Femur (tissue), 1 donor: ENCODE measurements at regions not wholly inside any gene's neighbourhood (a gene's known extent, or its start where the extent isn't known, plus 50 kb on each side); places are given as distances from the start of the nearest gene placed in this dataset.
"Not testable (repeated sequence)": the region's sequence is repeated elsewhere in the genome, so short reads cannot be mapped to it uniquely, and the experiment has no call there.

Source experiments
- DNase-seq: peaks from one replicate; pipeline ENCODE4 v3.0.0-alpha.2; 2017

DNA sequence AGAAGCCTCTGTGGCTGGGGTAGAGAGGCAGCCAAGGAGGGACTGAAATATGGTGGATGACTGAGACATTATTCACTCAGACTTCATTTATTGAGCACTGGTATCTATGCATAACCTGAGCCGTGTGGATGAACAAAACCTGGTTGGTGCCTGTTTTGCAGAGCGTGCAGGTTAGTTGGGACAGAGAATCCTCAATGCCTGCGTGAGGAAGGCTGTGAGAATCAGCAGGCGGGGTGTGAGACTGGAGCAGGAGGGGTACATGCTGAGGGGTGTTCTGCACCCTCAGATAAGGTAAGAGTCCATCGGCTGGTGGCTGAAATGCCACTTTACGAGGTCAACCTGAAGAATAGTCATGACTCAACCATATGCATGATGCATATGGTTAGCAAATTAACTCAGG lies 271.6 kb downstream of the MED10 start:
- no peak for DNase-seq

DNA sequence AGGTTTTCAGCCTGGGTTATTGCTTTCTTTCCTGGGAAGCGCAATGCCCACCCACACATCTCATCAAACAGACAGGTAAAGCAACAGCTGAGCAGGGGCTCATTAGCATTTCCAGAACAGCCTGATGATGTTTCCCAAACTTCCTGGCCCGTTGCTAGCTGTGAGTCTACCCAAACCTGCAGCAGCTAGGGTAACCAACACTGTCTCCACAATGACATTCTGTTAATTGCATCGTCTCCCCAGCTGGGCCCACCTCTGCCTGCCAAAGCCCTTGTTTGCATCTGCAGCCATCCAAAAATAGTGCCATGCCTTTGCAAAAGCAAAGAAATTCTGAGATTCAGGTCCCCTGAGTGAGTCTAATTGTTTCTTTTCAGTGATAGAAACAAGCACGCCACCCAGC lies 273.0 kb downstream of the MED10 start:
- no peak for DNase-seq

- DNase-seq: no peak
Observed at GRCh38 chr5:6096101-6096500, 282.2 kb downstream of the MED10 start.

DNA sequence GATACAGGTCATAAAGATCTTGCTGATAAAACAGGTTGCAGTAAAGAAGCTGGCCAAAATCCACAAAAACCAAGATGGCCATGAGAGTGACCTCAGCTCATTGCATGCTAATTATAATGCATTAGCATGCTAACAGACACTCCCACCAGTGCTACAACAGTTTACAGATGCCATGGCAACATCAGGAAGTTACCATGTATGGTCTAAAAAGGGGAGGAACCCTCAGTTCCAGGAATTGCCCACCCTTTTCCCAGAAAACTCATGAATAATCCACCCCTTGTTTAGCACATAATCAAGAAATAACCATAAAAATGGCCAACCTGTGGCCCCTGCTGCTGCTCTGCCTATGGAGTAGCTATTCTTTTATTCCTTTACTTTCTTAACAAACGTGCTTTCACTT lies 284.2 kb downstream of the MED10 start:
- not testable (repeated sequence) for DNase-seq

DNA sequence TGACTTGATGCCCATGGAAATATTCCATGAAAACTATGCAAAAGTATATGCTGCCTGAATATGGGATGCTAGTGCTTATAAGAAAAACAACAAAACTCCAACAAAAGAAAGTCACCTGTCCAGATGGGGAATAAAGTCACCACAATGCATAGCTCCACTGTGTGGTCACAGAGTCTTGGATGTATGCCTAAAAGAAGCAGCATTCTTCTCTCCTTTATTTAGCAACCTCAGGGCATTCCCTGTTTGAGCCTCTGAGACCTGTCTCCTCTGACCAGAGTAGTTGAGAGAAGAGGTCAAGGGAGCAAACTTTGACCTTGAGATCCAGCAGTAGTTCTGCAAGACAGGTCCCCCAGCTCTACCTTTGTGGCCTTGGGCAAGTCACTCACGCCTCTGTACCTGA lies 287.5 kb downstream of the MED10 start:
- no peak for DNase-seq

DNA sequence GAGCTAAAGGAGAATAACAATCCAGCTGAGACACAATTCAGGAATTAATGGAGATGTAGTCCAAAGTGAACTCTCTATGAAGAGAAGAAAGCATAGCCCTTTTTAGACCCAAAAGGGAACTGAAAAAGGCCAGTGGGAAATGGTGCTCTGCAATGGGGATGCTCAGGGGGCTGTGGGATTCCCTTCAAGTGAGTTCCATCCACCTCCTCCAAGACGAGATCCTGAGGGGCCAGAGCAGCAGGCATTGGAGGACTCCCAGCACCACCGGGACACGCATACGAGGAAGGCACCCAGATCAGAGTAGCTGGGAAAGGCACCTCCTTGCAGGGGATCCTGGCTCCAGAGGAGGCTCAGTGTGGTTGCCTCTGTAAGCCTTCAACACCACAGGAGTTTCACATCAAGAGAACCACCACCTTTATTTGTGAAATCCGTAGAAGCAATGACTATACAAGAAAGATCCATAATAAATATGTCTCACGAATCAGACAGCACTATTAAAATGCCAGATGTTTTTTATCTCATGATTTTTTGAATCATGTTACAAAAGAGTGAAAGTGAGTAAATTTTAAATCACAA lies 288.2 kb downstream of the MED10 start:
- DNase-seq: no peak

GRCh38 chr5:6088706-6089105 lies 289.6 kb downstream of the MED10 start:
- no peak for DNase-seq

GRCh38 chr5:6087576-6087975 lies 290.8 kb downstream of the MED10 start:
- DNase-seq: no peak

DNA sequence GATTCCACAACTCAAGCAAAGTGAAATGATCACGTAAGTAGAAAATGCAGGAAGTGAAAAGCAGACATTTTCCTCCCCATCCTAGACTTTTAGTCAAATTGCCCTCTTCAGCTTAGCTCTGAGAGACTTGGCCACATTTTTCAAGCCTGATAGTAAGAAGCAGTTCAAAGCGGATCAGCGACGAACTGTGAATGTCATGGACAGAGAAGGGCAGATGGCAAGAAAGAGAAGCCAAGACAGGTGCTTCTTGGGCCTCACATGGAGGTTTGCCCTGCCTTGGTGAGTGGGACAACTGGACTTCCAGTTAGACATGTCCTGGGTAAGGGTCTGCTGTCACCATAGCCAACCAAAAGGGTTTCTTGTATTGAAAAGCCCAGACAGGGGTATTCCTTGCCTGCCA lies 291.5 kb downstream of the MED10 start:
- no peak for DNase-seq

- no peak for DNase-seq
Observed at GRCh38 chr5:6085341-6085860, 292.9 kb downstream of the MED10 start.

DNA sequence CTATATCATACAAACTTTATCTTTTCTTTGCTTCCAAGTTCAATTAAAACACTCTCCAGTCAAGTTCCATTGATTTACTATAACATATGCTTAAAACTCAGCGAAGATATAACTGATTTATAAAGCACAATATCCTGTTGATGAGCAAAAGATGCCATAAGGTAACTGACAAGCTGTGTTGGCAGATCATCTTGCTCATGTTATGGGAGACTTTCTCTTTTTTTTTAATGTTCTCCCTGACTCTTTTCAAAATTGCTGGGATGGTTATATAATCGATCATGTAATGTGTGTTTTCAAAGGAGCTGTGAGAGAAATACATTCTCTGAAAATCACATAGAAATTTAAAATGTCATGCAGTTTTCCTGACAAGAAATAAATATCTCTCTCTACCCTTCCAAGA lies 293.5 kb downstream of the MED10 start:
- DNase-seq: no peak

DNA sequence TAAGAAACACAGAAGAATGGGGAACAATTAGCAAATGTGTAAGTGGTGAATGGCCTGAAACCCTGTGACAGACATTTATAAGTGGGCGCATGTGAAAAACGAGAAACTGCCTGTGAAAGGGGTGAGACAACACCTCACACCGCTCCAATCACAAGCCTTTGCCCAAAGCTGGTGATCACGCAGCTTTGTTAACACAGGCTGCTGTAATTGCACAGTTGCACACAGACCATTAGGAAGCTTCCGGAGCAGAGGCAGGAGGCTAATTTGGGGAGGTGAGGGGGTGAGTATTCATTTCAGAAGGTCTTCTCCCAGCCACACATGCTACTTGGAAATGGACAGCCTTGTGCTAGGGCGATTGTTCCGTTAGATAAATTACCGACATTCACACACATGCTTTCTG lies 294.0 kb downstream of the MED10 start:
- no peak for DNase-seq

GRCh38 chr5:6083311-6083978 lies 294.9 kb downstream of the MED10 start:
- no peak for DNase-seq

DNA sequence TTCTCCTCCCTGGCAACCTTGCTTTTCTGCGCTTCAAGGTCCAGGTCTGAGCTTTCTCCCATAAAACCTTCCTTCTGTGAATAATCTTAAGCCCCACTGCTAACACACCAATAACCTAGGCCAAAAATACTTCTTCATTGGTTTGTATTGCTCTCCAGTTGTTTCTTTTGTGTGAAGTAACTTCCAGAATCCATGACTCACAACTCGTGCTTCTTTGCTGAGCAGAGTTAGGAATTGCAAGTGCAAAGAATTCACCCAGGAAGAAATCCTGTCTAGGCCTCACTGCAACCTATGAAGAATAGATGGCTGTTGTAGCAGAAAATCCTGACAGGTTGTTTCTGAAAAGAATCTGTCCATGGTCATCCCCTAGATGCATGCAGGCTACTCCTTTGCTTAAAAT lies 295.7 kb downstream of the MED10 start:
- no peak for DNase-seq

GRCh38 chr5:6081727-6082210 lies 296.6 kb downstream of the MED10 start:
- no peak for DNase-seq

DNA sequence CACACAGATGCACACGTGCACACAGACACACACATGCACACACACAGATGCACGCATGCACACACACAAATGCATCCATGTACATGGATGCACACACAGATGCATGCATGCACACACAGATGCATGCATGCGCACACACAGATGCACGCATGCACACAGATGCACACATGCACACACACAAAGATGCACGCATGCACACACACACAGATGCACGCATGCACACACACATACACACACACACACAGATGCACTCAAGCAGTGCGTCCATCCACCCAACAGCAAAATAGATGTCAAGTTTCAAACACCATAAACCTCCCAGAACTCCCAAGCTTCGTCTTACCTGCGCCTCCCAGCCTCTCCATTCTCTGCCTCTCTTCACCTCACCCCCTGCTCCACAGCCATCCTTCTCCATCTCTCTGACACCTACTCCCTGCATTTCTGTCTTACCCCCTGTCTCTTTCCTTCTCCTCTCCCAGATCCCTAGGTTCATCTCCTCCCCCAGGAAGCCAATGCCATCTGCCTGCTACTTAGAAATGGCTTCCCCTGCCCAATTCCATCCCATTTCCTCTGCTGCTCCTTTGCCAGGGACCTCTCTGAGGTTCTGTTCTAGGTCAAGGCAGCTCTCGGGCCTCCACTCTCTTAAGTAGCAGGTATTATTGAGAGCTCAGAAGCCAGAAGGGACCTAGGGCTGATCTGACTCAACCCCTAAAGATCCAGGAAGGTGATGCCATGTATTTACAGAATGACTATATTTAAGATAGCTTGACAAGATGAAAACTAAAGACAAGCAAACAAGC lies 297.2 kb downstream of the MED10 start:
- no peak for DNase-seq

GRCh38 chr5:6080436-6080835 lies 297.9 kb downstream of the MED10 start:
- DNase-seq: no peak

- no peak for DNase-seq
Observed at GRCh38 chr5:6078881-6079280, 299.5 kb downstream of the MED10 start.

DNA sequence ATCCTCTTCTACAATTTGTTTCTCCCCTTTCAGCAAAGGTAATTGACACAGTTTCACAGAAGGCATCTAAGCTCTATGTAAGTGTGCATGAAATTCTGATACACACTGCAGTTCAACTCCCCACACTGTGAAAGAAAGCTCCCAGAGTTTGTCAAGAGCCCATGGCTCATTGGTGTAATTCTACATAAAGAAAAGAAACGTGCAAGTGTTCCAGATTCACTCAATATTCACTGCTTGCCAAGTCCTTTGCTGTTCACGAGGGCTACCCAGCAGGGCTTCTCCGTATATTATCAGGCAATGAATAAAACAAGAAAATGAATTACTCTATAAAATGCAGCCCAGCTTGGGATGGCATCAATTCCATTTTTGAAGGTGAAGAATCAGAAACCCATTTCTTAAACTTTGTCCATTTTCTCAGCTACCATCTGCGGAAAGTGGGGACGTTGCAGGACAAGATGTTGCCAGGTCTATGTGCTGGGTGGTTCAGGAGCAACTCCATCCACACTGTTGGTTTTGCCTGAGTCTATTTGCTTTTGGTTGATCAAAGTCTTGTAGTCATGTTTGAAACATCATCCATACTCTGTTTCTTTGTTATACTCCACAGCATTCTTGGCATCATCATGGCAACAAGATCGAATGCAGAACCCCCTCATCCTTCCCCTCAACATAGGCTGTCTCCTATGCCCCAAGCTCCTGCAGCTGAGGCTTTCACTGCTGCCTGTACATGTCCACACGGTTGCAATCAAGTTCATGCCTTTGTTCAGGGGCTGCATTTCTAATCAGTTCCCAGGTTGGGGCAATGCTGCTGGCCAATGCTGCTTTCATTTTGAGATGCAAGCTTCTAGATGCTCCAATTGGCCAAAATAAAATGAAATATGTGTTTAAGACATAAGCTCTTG lies 301.8 kb downstream of the MED10 start:
- DNase-seq: no peak

DNA sequence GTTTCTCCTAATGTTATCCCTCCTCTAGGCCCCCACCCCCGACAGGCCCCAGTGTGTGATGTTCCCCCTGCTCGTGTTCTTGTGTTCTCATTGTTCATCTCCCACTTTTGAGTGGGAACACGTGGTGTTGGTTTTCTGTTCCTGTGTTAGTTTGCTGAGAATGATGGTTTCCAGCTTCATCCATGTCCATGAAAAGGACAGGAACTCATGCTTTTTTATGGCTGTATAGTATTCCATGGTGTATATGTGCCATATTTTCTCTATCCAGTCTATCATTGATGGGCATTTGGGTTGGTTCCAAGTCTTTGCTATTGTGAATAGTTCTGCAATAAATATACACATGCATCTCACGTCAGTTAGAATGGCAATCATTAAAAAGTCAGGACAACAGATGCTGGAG lies 305.9 kb downstream of the MED10 start:
- not testable (repeated sequence) for DNase-seq

- no peak for DNase-seq
Observed at GRCh38 chr5:6069496-6070185, 308.7 kb downstream of the MED10 start.

GRCh38 chr5:6066016-6066415 lies 312.3 kb downstream of the MED10 start:
- no peak for DNase-seq
